Stimulated activated CD8-positive, alpha-beta memory T cell treated with anti-CD3 and anti-CD28 coated beads, Interleukin-7, amount 100 ng/mL, for 1 hour (primary cell): ENCODE measurements at regions not wholly inside any gene's neighbourhood (a gene's known extent, or its start where the extent isn't known, plus 50 kb on each side); places are given as distances from the start of the nearest gene placed in this dataset.

Experiments
- DNase-seq, 2 donors: peaks; one replicate each; pipeline ENCODE4 v3.0.0-alpha.2; 2020; ENCODE audit warnings: low read depth in 2 of 2

DNA sequence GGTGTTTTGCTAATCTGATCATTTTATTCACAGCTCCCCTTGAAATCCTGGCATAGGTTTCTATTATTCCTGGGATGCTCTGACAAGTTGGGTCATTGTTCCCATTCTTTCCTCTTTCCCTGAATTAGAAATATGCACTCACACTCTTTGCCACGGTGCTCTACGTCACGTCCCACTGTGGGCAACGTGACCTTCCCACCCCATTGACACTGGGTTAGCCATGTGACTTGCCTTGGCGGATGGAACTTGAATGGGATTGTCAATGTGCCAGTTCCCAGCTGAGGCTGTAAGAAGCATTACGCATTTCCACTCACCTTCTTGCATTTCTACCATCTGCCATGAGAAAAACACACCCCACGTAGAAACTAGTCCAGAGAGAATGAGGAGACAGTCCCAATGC, 492.4 kb downstream of the SHISA9 start:
- DNase-seq = no peak

DNA sequence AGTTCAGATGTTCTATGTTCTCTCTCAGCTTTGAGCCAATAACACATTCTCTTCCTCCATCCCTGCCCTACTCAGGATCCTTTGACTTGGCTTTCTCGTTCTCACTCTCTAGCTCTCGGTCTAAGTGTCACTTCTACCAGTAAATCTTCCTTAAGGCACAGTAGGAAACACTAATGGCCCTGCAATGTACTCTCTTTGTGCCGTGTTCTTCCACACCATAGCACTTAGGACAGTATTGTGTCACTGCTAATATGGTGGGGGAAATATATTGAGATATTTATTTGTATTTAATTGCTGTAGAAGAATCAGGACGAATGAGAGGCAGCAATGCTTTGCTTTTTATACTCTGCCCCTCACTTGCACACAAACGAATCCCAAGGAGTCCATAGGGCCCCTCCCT, 493.1 kb downstream of the SHISA9 start:
- DNase-seq = no peak

DNA sequence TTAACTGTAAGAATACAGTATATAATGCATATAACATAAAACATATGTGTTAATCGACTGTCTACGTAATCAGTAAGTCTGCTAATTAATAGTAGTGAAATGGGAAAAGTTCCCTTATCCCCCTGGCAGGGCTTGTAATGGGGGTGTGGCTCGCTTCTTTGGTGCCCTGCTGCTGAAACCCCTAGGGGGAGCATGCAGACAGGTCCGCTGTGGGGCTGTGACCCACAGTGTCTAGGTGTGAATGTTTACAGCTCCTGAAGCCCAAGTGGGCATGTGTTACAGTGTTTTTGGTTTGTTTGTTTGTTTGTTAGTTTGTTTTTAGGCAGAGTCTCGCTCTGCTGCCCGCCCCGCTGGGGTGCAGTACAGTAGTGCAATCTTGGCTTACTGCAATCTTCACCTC, 495.7 kb downstream of the SHISA9 start:
- no peak for DNase-seq

DNA sequence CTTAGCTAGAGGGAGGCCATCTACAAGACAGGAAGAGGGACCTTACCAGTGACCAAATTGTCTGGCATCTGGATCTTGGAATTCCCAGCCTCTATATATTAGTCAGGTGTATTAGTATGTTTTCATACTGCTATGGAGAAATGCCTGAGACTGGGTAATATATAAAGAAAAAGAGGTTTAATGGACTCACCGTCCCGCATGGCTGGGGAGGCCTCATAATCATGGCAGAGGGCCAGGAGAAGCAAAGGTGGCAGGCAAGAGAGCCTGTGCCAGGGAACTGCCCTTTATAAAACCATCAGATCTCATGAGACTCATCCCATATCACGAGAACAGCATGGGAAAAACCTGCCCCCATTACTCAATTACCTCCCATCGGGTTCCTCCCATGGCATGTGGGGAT, 500.2 kb downstream of the SHISA9 start:
- no peak for DNase-seq

DNA sequence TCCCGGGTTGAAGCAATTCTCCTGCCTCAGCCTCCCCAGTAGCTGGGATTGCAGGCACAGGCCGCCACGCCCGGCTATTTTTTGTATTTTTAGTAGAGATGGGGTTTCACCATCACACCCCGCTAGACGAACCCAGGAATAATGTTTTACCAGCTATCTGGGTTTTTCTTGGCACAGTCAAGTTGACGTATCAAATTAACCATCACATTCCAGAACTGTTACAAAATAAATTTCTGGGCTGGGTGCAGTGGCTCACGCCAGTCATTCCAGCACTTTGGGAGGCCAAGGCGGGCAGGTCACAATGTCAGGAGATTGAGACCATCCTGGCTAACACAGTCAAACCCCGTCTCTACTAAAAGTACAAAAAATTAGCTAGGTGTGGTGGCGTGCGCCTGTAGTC, 501.2 kb downstream of the SHISA9 start:
- DNase-seq = no peak

DNA sequence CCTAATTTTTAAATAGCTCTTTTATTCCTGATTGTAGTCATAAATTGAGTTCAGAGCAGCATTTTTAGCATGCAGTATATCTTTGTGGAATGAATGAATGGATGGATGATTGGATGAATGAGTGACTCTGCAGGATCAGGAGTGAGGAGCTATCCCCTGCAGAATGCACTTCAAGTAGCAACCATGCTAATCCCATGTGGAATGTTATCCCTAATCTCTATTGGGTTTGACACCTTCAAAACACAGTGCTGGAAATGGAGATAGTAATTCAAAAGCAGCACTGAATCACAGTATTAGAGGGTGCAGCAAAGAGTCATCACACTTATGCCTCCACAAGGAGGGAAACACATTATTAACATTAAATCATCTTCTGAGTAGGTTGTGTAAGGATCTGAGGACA, 501.9 kb downstream of the SHISA9 start:
- no peak for DNase-seq

DNA sequence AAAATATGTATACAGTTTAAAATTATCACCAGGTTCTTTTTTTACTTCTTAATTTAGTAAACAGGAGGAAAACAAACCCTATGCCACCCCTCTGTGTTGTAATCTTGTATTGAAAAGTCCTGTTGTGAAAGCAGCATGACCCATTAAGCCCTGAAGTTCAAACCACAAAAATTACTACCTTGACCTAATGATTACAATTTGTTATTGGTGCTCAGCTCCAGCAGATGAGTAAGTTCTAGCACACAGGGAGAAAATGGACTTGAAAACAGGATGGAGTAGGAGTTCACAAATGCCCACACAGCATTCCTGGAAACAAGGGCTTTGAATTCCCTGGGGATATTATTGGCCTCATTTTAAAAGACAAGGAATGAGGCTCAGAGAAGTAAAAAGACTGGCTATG, 505.8 kb upstream of the ERCC4 start:
- DNase-seq = no peak

DNA sequence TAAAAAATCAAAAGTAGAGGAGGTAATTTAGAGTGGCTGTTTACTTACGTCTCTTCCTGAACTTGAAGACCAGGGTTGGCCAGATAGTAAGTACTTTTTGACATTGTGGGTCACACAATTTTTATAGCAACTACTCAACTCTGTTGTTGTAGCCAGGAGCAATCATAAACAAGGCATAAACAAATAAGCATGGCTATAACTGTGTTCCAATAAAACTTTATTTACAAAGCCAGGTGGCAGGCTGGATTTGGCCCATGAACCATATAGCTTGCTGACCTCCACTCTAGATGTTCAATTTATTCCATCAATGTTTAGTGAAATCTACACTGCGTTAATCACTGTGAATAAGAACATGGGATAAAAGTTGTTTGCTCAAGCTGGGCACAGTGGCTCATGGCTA, 500.4 kb upstream of the ERCC4 start:
- DNase-seq = no peak

DNA sequence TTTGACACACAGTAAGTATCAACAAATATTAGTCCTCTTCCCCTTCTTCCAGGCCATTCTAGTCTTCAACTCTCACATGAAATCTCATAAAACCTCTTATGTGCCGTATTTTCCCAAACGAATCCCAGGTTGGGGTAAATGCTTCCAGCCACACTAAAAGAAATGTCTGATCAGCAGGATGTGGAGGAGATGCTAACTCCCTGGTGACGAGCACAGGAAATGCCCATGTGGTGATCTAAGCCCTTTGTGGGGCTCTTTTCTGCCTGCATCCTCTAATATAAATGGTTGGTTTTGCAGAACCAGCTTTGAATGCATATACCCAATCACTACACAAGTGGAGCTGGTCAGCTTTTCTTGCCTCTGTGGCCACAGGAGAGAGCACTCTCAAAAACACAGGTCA, 498.2 kb upstream of the ERCC4 start:
- no peak for DNase-seq

DNA sequence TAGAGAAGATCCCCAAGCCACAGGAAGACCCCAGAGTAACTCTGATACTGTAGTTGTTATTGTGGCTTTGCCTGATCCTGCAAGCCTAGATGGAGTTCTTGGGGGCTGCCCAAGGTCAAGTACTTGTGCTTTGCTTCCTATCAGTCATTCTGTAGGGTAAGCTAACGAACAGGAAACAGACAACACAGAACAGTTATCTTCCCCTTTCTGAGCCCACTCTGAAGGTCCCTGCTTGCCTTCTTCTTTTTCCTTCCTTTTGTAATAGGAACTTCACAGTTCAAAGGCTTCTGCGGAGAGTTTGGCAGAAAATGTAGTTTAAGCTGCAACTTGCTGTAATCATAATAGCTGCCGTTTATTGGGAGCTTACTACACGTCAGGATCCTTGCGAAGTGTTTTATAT, 494.1 kb upstream of the ERCC4 start:
- no peak for DNase-seq

DNA sequence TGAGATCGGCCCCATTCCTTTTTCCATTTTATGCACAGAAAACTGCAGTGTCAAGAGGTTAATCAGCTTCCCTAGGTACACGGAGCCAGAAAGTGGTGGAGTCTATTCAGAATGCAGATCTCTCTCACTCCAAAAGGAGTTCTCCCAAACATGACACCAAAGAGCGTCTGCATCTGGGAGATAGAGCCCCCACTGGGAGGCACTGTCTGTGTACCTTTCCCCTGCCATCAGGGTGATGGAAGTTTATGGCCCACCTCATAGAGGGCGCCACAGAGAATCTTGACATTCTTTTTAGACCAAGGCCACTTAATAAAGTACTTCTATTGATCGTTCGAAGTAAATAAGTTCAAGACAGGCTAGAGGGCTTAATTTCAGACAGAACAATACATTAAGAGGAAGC, 493.7 kb upstream of the ERCC4 start:
- DNase-seq = no peak

DNA sequence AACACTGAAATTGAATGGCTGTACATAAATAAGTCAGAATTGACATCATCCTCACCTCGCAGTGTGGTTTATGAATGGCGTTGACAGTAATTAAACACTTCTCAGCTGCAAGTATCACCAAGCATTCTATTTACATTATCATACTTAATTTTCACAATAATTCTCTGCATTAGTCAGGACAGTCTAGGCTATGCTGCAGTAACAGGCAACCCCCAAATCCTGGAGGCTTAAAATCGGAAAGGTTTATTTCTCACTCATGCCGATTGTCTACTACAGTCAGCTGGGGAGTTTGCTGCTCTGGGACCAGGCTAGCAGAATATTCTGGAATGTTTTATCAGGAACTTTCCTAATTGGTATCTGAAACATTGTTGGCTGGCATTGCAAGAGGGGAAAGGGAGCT, 493.2 kb upstream of the ERCC4 start:
- no peak for DNase-seq

DNA sequence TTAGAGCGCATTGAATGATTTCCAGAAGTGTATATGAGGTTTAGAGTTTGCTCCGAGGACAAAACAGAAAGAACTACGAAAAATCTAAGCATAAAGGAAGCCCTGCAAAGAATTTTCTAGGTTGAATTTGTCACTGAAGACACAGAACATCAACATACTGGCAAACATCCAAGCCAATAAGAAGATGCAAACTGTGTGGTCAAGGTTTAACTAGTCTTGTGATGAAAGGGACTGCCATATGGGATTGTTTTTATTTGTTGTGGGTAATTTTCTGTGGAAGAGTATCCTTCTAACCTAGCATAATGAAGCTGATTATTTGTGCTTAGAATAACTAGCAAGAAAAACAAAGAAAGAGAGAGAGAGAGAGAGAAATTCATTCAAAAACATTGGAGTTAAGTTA, 492.0 kb upstream of the ERCC4 start:
- no peak for DNase-seq

DNA sequence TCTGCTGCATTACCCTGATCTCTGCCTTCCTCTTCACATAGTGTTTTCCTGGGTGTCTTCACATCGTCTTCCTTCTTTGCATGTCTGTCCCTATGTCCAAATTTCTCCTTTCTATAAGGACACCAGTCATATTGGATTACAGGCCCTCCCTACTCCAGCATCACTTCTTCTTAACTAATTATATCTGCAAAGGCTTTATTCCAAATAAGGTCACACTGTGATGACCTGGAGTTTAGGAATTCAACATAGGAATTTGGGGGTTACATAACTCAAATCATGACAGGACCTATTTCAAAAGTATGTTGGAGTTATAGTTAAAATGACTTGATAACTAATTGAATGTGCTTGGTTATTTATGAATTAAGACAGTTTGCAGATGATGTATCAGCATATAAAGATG, 490.5 kb upstream of the ERCC4 start:
- no peak for DNase-seq

DNA sequence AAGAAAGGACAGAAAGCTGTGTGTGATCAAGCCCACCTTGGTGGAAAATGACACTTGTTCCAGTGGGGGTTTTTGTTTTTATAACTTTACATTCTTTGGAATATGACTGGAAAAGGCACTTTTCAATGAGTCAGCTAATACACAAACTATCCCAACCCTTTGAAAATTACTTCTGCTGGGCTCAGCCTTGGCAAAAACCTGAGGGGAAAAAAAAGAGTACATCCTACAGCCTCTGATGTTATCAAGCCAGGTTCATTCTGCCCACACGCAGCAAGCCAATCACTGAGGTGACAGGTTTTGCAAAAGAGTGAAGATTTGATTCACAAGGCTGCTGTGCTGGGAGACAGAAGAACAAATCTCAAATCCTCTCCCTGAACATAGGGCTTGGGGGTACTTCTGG, 484.5 kb upstream of the ERCC4 start:
- no peak for DNase-seq

DNA sequence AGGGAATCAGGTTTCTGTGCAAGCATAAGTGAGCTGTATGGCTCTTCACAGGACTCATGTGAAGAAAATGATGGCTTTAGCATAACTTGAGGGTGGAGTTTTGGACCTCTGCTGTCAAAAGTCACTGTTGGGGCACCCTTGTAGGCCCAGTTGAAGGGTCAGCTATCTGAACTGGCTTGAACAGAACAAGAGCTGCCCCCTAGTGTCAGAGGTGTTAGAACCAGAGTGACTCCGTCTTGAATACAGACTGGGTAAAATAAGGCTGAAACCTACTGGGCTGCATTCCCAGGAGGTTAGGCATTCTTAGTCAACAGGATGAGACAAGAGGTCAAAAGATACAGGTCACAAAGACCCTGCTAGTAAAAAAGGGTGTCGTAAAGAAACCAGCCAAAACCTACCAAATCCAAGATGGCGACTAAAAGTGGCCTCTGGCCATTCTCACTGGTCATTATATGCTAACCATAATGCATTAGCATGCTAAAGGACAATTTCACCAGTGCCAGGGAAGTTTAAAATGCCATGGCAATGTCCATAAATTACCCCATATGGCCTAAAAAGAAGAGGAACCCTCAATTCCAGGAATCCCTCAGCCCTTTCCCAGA, 484.0 kb upstream of the ERCC4 start:
- no peak for DNase-seq

DNA sequence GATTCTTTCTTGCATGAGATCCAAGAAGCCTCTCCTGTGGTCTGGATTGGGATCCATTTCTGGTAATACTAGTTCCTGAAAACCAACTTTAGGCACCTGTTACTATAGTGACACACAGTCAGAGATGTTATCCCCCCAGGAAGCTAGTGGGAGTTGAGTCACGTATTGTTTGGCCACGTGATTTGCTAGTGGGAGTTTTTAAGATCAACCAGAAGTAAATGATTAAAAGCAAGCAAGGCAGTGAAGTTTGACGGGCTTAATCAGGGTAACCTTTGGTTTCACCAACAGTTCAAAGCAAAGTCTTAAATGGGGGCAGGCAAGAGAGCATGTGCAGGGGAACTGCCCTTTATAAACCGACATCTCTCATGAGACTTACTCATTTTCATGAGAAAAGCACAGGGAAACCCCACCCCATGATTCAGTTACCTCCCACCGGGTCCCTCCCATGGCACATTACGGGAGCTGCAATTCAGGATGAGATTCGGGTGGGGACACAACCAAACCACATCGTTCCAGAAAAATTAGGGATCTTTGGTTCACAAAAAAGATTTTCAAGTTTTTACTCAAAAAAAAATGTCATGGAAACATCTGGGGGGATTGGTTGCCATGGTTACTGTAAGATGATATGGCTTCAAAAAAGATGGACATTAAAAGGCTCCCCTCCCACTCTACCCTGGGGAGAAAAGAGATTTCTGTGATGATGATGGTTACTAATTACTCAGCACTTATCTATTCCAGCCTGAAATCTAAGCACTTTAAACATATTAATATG, 483.1 kb upstream of the ERCC4 start:
- DNase-seq = no peak

DNA sequence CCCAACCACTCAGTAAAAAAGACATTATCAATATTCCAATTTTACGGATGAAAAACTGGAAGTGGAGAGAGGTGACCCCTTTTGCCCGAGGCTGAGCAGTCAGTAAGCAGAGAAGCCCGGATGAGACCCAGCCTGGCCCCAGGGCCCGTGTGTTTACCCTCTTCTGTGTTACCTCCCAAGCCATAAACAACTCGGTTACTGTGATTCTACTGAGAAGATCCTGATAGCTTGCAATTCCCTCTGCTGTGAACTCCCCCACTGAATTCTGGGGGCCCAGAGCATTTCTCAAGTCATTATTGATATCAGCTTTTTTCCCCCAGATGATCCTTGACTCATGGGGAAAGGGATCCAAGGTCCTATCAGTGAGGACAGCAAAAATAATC, 482.6 kb upstream of the ERCC4 start:
- DNase-seq = no peak

DNA sequence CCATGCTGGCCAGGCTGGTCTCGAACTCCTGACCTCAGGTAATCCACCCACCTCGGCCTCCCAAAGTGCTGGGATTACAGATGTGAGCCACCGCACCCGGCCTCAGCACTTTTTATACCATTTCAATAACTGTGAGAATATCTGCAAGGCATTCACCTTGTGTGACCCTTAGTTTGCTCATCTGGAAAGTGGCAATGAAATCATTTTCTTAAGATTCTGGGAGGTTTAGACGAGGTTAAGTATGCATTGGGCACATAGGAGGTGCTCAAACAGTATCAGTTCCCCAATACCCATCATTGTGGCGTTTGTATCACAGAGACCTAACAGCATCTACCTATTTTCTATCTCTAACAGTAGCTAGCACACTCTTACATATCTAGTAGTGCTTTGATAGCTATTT, 481.9 kb upstream of the ERCC4 start:
- no peak for DNase-seq

DNA sequence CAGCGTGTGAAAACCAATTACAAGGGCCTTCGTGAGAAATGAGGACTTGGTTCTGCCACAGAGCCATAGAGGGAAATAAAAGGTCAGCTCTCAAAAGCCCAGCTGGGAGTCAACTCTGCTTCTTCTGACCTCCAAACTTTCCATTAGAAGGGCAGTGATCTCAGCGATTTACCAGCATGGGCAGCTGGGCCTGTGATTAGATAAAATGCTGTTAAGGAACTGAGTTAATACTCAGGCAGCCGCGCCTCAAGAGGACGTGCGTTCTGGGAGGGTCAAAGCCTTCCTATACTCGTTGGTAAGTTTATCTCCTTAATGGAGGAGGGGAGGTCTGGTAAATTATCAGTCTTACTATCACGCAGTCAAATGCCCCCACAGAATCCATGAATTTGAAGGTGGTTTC, 480.2 kb upstream of the ERCC4 start:
- no peak for DNase-seq

DNA sequence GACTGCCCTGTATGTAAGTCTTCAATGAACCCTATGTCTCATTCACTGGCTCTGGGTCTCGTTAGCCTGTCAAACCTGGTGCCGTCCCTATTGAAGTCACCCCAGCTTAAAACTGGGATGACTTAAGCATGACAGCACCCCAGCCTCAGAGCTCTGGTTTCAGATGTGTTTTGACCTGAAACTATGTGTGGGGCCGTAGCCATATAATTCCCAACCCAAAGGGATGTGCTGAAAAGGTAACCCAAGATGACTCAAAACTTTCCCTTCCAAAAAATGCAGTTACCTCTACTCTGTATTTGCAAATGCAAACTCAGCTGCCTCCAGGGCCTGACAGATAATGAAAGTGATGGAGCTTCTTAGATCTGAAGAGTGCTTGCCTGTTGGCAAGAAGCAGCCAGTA, 478.3 kb upstream of the ERCC4 start:
- no peak for DNase-seq

DNA sequence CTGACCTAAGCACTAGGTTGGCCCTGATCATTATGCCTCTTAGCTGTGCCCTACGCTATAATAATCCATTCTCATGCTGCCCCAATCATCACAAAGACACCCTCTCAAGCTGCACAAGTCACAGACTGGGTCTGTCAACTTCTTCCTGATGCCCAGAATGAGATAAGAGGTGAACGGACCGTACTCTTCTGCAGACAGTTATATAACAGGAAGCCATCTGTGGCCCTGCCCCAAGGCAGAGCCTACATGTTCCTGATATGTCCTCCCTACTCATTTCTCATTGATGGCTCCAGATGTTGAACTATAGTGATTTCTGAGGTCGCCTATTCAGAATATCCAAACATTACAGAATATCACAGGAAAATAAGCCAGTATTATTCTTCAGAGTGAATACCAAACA, 471.6 kb upstream of the ERCC4 start:
- no peak for DNase-seq

DNA sequence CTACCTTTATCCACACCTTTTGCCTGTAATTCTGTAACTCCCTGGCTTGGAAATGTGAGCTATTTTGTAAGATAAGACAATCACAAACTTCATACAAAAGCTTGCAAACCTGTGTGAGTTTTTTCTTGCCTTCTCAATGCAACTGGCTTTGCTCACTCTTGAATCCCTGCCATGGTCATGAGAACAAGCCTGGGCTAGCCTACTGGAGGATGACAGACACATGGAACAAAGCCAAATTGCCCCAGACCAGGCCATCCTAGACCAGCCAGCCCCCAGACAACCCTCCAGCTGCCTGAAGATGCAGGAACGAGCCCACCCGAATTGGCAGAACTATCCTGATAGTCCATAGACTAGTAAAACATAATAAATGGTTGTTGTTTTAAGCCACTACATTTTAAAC, 466.6 kb upstream of the ERCC4 start:
- DNase-seq = no peak

DNA sequence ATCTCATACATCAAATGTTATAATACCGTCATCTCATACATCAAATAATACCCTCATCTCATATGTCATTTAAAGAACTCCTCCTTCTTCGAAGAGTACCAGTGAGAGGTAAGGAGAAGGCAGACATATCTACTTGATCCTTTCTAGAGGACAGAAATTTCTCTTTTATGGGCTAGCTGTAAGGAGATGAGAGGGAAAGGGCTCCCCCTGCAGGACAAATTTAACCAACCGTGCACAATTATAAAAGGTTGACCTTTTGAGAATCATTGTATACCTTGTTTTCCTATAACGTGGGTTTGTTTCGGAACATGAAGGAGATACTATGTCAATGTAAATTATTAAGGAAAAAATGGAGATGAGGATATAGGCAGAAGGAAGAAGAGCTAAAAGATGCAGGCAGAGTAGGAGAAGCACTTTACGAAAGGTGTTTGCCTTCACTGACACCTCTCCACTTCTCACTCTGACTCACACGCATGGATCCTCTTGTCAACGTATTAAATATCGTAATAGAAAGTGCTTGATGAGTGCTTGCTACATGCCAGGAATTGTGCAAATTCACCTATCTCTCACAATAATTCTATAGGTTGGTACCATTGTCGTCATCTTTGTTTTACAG, 465.9 kb upstream of the ERCC4 start:
- DNase-seq = no peak
